NCI-H2081 (cell line): ENCODE measurements at regions not wholly inside any gene's neighbourhood (a gene's known extent, or its start where the extent isn't known, plus 50 kb on each side); places are given as distances from the start of the nearest gene placed in this dataset.
"Not testable (repeated sequence)": the region's sequence is repeated elsewhere in the genome, so short reads cannot be mapped to it uniquely, and the experiment has no call there.

Experiments
- DNase-seq, 2 experiments: peaks; one replicate each; lab custom pipeline; 2025; lab: John Stamatoyannopoulos, UW

GRCh38 chr11:134667175-134667500 is 255.1 kb upstream of the B3GAT1 start:
- DNase-seq: no peak

GRCh38 chr11:134666273-134667174 is 254.5 kb upstream of the B3GAT1 start:
- DNase-seq: no peak

DNA sequence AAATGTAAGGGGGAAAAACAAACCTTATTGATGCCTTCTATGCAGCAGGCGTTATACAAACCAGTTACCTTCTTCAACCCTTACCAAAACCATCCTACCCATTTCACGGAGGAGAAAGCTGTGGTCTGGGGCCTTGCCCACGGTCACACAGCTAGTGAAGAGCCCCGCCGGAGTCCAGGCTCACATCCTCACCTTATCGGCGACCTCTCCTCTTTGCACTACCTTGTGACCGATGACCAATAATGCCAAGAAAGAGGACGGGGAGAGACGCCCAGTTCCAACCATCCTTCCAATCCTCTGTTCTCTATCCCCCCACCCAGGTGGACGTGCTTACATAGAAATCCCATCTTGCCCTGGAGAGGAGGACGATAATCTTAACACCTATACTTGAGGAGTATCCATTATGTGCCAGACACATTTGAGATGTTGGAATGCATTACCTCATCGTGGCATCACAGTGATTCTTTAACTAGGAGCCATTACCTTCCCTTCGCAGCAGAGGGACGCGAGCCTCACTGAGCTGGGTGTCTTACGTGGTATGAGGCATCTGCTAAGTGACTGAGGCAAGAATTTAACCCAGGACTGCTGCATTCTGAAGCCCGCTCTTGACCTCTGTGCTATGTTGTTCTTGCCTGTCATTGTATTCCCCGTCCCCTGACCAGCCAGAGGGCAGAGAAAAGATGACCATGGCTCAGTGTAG is 253.7 kb upstream of the B3GAT1 start:
- DNase-seq: no peak

- no peak for DNase-seq
These were observed 253.1 kb upstream of the B3GAT1 start for GRCh38 chr11:134665188-134665535.

- no peak for DNase-seq
These were observed 252.6 kb upstream of the B3GAT1 start for GRCh38 chr11:134664447-134665187.

- DNase-seq: no peak
These were observed 251.7 kb upstream of the B3GAT1 start for GRCh38 chr11:134663506-134664313.

- no peak for DNase-seq
These were observed 250.8 kb upstream of the B3GAT1 start for GRCh38 chr11:134662629-134663360.

DNA sequence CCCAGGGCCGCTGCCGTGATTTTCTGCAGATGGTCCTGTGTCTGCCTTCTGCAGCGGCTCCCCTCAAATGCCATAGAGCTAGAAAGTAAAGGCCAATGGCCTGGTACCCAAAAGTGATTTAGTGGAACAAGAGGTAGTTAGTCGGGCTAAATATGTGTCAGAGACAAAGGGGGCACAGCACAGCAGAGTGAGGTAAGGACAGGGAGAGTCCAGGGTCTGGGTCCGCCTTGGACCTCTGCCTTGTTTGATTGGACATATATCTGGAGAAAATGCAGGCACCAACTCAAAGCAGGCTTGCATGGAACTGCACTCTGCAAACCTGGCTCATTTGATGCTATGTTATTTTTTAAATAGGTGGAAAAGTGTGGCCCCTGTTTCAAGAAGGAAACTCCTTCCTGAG is 249.6 kb upstream of the B3GAT1 start:
- DNase-seq: no peak

- no peak for DNase-seq
These were observed 248.4 kb upstream of the B3GAT1 start for GRCh38 chr11:134660416-134660815.

- no peak for DNase-seq
These were observed 247.8 kb upstream of the B3GAT1 start for GRCh38 chr11:134659882-134660281.

DNA sequence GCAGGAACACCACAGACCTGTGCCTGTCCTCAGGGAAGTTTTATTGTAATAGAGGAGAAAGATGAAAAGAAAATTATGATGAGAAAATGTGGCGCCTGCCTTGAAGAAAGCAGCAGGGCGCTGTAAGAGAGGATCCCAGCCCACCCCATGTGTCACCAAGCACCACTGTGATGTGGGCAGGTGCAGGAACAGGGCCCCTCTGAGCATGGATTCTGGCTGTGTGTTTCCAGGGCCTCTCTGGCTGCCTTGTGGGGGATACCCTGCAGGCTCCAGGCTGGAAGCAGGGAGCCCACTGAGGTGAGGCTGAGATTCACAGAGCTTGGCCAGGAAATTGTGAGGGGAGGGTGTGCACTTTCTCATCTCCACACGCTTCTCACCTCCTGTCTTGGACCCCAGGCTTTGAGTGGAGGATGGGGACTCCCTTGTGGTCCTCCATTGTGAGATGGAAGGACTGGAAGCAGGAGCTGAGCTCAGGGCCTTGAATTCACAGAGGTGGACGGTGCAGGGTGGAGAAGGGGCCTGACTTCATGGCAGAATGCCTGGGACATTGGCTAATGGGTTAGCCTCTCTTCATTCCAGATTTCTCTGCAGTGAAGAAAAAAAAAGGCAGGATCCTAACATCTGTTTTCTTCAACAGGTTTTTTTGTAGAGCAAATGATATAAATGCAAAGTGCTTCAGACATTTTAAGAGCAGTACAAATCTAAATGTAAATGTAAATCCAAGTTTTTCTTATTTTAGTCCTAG is 246.6 kb upstream of the B3GAT1 start:
- no peak for DNase-seq

GRCh38 chr11:134657631-134658030 is 245.6 kb upstream of the B3GAT1 start:
- DNase-seq: no peak

DNA sequence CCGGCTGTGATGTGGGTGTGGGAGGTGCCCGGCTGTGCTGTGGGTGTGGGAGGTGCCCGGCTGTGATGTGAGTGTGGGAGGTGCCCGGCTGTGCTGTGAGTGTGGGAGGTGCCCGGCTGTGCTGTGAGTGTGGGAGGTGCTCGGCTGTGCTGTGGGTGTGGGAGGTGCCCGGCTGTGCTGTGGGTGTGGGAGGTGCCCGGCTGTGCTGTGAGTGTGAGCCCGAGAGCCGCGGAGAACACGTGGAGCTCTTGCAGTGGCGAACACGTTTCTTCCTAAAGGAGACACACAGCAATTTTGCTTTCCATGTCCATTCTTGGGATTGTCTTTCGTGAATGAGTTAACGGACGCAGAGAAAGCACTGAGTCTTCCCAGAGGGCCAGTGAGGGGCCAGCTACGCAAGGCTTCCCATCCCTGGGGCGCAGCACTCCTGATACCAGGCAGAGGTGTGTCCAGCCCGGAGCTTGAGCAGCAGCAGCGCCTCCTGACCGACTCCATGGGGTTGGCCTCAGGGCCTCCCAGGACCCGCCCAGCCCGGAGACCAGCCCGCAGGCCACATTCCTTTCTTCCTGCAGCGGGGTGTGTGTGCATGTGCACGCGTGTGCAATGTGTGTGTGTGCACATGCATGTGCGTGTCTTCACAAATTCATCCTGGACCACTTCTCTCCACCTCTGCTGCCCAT is 245.0 kb upstream of the B3GAT1 start:
- DNase-seq: no peak

- not testable (repeated sequence) for DNase-seq
These were observed 244.2 kb upstream of the B3GAT1 start for GRCh38 chr11:134656086-134656840.

DNA sequence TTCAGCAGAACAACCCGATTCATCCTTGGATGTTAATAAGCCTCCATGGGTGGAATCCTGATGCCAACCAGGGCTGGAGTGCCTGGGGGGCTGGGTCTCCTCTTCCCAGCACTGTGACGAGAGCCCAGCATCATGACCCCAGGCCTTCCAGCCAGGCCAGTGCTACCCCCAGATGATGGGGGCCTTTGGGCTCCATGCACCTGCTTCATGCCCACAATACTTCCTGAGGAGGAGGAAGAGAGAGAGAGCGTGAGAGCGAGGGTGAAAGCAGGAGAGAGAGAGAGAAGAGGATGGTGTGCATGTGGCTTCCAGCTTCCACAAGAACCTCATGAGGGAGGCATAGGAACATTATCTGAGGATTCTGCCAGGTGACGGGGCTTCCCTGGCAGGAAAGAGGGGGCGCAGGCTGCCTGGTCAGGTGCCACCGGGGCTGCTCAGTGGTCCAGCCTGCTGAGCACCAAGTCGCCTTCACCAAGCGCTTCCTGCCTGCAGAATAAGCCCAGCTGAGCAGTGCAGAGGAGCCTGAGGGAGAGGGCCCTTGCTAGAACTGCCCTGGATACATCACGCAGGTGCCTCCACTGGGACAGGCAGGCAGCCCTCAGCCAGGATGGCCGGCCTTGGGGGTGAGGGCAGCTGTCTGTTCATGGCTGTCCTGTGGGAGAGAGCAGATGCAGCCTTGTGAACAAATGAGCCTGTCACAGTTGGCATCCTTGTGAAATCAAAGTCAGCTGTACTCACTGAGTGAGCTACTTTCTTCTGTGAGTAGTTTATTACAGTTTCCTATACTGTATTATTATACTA is 243.3 kb upstream of the B3GAT1 start:
- no peak for DNase-seq

GRCh38 chr11:134654161-134654915 is 242.3 kb upstream of the B3GAT1 start:
- no peak for DNase-seq

- no peak for DNase-seq
These were observed 240.7 kb upstream of the B3GAT1 start for GRCh38 chr11:134652586-134653255.
